Left ventricle myocardium inferior (tissue), 1 donor: ENCODE measurements at regions not wholly inside any gene's neighbourhood (a gene's known extent, or its start where the extent isn't known, plus 50 kb on each side); places are given as distances from the start of the nearest gene placed in this dataset.

Experiments used
- DNase-seq: peaks from one replicate; pipeline ENCODE4 v3.0.0-alpha.2; 2020
- H3K27ac ChIP-seq: fragments of 200-600 bp; replicated peaks from 2 replicates; pipeline ENCODE4 v1.8.0; 2021
- H3K27me3 ChIP-seq: fragments of 200-600 bp; 2 replicates; pipeline ENCODE4 v1.8.0; 2021; ENCODE audit warnings: low read depth
- H3K36me3 ChIP-seq: fragments of 200-600 bp; 2 replicates; pipeline ENCODE4 v1.8.0; 2021
- H3K4me1 ChIP-seq: fragments of 200-600 bp; 2 replicates; pipeline ENCODE4 v1.8.0; 2021
- H3K4me3 ChIP-seq: fragments of 200-600 bp; 2 replicates; pipeline ENCODE4 v1.8.0; 2021; ENCODE audit warnings: mild to moderate bottlenecking, moderate library complexity
- H3K9me3 ChIP-seq: fragments of 200-600 bp; replicated peaks from 2 replicates; pipeline ENCODE4 v1.8.0; 2021
- intact Hi-C: fragments of 100-400 bp; cut with micrococcal nuclease; formaldehyde crosslinking; loops from one replicate; pipeline ENCODE4 v1.11.0; 2022
- TF ChIP-seq, protein P1 (sequence below): fragments of 200-600 bp; IDR thresholded peaks from 2 replicates; pipeline ENCODE4 v1.8.0; 2021; ENCODE audit warnings: antibody characterized with exemption, mild to moderate bottlenecking, borderline replicate concordance
- donor health status: DM: no; HTN: yes; CAD: no; lungs with severe emphysema.

- no peak for DNase-seq
- no peaks in the 10 kb centered on the region for H3K36me3 ChIP-seq
- intact Hi-C loops: no loop called here
Observed at GRCh38 chr12:46100551-46101484, 110.4 kb upstream of the SCAF11 start.

DNA sequence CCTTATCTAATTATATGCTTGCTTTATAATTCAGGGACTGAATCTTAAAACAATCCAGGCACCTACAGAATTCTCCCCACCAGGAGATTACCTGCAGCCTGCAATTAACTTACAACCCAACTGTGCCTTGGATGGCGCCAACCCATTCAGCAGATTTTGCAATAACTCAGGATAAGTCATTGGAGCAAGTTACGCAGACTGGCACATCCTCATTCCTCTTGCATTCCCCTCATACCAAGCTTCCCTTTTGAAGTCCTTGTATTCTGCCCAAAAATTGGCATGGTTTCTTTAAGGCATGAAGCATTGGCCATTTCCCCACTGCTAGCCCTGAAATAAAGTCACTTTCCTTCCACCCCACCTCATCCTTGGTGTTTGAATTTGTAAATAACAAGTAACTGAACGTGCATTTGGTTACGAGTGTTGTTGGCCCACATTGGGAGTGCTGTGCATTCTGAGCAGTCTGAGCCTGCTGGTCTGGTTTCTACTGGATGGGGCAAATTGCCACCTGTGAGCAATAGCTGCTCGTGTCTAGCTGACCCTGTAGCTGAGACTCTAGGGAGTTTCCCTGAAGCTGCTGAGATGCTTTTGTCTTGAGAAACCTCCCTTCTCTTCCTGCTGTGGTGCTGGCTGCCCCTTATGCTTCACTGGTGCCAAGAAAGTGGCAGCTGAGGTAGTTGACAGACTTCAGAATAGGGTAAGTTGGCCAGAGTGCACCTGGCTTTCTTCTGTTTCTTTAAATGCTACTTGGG is 99.2 kb upstream of the SCAF11 start:
- H3K36me3 ChIP-seq: no peaks in the 10 kb centered on the region
- intact Hi-C loops: no loop called here
- no peaks in the 10 kb centered on the region for H3K4me1 ChIP-seq
- H3K27me3 ChIP-seq: peaks cover 20% of the 10 kb centered on the region
- no peak overlapping the region for H3K4me3 ChIP-seq
- DNase-seq: no peak
- no peak overlapping the region for H3K27ac ChIP-seq
- H3K9me3 ChIP-seq: peaks cover 7% of the 10 kb centered on the region
- TF ChIP-seq, protein P1, sequence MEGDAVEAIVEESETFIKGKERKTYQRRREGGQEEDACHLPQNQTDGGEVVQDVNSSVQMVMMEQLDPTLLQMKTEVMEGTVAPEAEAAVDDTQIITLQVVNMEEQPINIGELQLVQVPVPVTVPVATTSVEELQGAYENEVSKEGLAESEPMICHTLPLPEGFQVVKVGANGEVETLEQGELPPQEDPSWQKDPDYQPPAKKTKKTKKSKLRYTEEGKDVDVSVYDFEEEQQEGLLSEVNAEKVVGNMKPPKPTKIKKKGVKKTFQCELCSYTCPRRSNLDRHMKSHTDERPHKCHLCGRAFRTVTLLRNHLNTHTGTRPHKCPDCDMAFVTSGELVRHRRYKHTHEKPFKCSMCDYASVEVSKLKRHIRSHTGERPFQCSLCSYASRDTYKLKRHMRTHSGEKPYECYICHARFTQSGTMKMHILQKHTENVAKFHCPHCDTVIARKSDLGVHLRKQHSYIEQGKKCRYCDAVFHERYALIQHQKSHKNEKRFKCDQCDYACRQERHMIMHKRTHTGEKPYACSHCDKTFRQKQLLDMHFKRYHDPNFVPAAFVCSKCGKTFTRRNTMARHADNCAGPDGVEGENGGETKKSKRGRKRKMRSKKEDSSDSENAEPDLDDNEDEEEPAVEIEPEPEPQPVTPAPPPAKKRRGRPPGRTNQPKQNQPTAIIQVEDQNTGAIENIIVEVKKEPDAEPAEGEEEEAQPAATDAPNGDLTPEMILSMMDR: no peak

More at GRCh38 chr12:46100551-46101484, 110.4 kb upstream of the SCAF11 start:
- Histone ChIP-seq H3K9me3 (no peaks in the 10 kb centered on the region), H3K4me3 (no peak overlapping the region), H3K27me3 (no peaks in the 10 kb centered on the region), H3K27ac (no peak overlapping the region), H3K4me1 (no peaks in the 10 kb centered on the region)
- TF ChIP-seq, protein P1: no peak

- Histone ChIP-seq H3K4me3 (no peak overlapping the region), H3K4me1 (no peaks in the 10 kb centered on the region), H3K36me3 (no peaks in the 10 kb centered on the region), H3K9me3 (peaks cover 7% of the 10 kb centered on the region), H3K27ac (no peak overlapping the region), H3K27me3 (peaks cover 17% of the 10 kb centered on the region)
- intact Hi-C loops: no loop called here
- TF ChIP-seq, protein P1: no peak
- DNase-seq: no peak
Observed at GRCh38 chr12:46087916-46088439, 97.6 kb upstream of the SCAF11 start.

DNA sequence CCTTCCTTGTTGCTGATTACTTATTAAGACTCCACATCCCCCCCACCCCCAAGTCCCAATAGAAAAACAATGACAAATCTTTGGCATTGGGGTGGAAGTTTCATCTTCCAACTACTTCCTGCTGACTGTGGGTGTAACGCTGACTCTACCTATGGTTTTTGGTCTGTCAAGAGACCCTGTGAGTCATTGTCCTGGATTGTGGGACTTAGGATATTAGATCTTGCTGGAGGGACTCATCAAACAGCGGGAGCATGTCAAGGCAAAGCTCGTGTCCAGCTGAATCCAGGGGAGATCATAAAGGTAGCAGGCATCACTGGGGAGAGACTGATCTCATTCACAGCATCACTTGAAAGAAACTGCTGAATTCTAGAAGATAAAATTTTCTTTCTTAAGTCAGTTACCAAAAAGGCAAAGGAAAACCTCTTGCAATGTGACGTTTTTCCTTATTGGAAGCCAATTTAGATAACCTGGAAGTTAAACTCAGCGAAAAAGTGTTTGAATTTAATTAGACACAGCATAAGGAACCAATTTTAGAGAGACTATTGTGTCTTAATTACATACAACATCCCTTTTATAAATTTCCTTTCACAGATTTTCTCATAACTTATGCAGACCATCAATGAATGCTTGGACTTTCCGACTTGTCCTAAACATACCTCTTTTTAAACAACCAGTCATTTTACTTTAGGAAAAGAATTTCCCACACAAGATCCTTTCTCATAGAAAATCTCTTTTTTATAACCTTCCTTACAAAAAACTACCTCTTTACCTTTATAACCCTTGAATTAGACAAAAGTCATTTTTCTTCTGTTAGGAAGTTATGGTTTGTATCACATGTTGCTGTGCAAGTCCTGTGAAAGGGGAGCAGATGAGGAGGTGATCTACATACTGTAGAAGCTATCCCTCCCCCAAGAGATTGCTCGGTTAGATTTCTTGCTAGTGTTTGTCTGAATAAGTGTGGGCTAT is 94.6 kb upstream of the SCAF11 start:
- Histone ChIP-seq H3K4me3 (no peak overlapping the region), H3K36me3 (no peaks in the 10 kb centered on the region), H3K4me1 (no peaks in the 10 kb centered on the region), H3K27ac (no peak overlapping the region), H3K9me3 (peaks cover 7% of the 10 kb centered on the region), H3K27me3 (no peaks in the 10 kb centered on the region)
- DNase-seq: no peak
- TF ChIP-seq, protein P1: no peak
- intact Hi-C loops: no loop called here
